MM.1S (cell line): ENCODE measurements at regions not wholly inside any gene's neighbourhood (a gene's known extent, or its start where the extent isn't known, plus 50 kb on each side); places are given as distances from the start of the nearest gene placed in this dataset.

Source experiments
- DNase-seq: peaks from one replicate; pipeline ENCODE4 v3.0.0-alpha.2; 2015
- H2AFZ ChIP-seq: fragments of 300-600 bp; sonication (generic); 2 replicates; pipeline ENCODE4 v1.6.0; 2016; ENCODE audit warnings: antibody characterized with exemption, low read length
- H3F3A ChIP-seq: fragments of 300-600 bp; sonication (generic); 2 replicates; pipeline ENCODE4 v1.6.1; 2016; ENCODE audit warnings: mild to moderate bottlenecking, antibody characterized with exemption, low read length, moderate library complexity, mixed read lengths; ENCODE audit not compliant: insufficient read depth
- H3K27ac ChIP-seq: fragments of 300-600 bp; sonication (generic); 2 replicates; pipeline ENCODE4 v1.5.1; 2016; ENCODE audit warnings: mild to moderate bottlenecking, low read length
- H3K27me3 ChIP-seq: fragments of 300-600 bp; sonication (generic); replicated peaks from 2 replicates; pipeline ENCODE4 v1.6.0; 2016; ENCODE audit warnings: low read length; ENCODE audit not compliant: insufficient read depth
- H3K36me3 ChIP-seq: fragments of 300-600 bp; sonication (generic); replicated peaks from 2 replicates; pipeline ENCODE4 v1.6.1; 2016; ENCODE audit warnings: mild to moderate bottlenecking, low read length, mixed read lengths; ENCODE audit not compliant: insufficient read depth
- H3K4me1 ChIP-seq: fragments of 300-600 bp; sonication (generic); 2 replicates; pipeline ENCODE4 v1.6.1; 2016; ENCODE audit warnings: low read length, mixed read lengths
- H3K4me2 ChIP-seq: fragments of 300-600 bp; sonication (generic); 2 replicates; pipeline ENCODE4 v1.6.0; 2016; ENCODE audit warnings: low read depth, low read length
- H3K4me3 ChIP-seq: fragments of 300-600 bp; sonication (generic); 2 replicates; pipeline ENCODE4 v1.5.1; 2016; ENCODE audit warnings: low read length, mixed read lengths
- H3K79me2 ChIP-seq: fragments of 300-600 bp; sonication (generic); 2 replicates; pipeline ENCODE4 v1.6.1; 2016; ENCODE audit warnings: mixed run types, low read length, mixed read lengths
- H3K9ac ChIP-seq: fragments of 300-600 bp; sonication (generic); 2 replicates; pipeline ENCODE4 v1.6.1; 2016; ENCODE audit warnings: low read length, mixed read lengths
- H3K9me2 ChIP-seq: fragments of 300-600 bp; sonication (generic); replicated peaks from 2 replicates; pipeline ENCODE4 v1.6.1; 2016; ENCODE audit warnings: mild to moderate bottlenecking, low read length, mixed read lengths; ENCODE audit not compliant: insufficient read depth
- H3K9me3 ChIP-seq: fragments of 300-600 bp; sonication (generic); replicated peaks from 2 replicates; pipeline ENCODE4 v1.6.1; 2016; ENCODE audit warnings: mild to moderate bottlenecking, low read length, mixed read lengths; ENCODE audit not compliant: insufficient read depth
- H4K20me1 ChIP-seq: fragments of 300-600 bp; sonication (generic); 2 replicates; pipeline ENCODE4 v1.6.1; 2016; ENCODE audit warnings: mild to moderate bottlenecking, low read length, moderate library complexity, mixed read lengths; ENCODE audit not compliant: insufficient read depth
- EZH2 ChIP-seq: fragments of 300-600 bp; sonication (generic); optimal IDR thresholded peaks from 2 replicates; pipeline ENCODE3; 2017; ENCODE audit warnings: low read depth, mild to moderate bottlenecking, antibody characterized with exemption, low read length, mixed read lengths
- EZH2phosphoT487 ChIP-seq: fragments of 300-600 bp; sonication (generic); IDR thresholded peaks from 2 replicates; pipeline ENCODE4 v1.6.1; 2018; ENCODE audit warnings: antibody characterized with exemption, low read length
- TF ChIP-seq, protein P1 (sequence below): fragments of 300-600 bp; sonication (generic); IDR thresholded peaks from 2 replicates; pipeline ENCODE4 v1.5.1; 2016; ENCODE audit warnings: antibody characterized with exemption, low read length, mixed read lengths

- no peak overlapping the region for H3K27ac ChIP-seq
- H3K4me1 ChIP-seq, result no peaks in the 10 kb centered on the region
- no peaks in the 10 kb centered on the region for H3K36me3 ChIP-seq
- H3K4me2 ChIP-seq, result no peak overlapping the region
- no peaks in the 10 kb centered on the region for H4K20me1 ChIP-seq
- H2AFZ ChIP-seq, result no peak overlapping the region
- H3K9ac ChIP-seq, result no peak overlapping the region
- no peak for TF ChIP-seq EZH2
- TF ChIP-seq EZH2phosphoT487, result no peak
- TF ChIP-seq, protein P1, sequence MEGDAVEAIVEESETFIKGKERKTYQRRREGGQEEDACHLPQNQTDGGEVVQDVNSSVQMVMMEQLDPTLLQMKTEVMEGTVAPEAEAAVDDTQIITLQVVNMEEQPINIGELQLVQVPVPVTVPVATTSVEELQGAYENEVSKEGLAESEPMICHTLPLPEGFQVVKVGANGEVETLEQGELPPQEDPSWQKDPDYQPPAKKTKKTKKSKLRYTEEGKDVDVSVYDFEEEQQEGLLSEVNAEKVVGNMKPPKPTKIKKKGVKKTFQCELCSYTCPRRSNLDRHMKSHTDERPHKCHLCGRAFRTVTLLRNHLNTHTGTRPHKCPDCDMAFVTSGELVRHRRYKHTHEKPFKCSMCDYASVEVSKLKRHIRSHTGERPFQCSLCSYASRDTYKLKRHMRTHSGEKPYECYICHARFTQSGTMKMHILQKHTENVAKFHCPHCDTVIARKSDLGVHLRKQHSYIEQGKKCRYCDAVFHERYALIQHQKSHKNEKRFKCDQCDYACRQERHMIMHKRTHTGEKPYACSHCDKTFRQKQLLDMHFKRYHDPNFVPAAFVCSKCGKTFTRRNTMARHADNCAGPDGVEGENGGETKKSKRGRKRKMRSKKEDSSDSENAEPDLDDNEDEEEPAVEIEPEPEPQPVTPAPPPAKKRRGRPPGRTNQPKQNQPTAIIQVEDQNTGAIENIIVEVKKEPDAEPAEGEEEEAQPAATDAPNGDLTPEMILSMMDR, result no peak
- H3F3A ChIP-seq, result no peaks in the 10 kb centered on the region
- no peak overlapping the region for H3K4me3 ChIP-seq
- no peaks in the 10 kb centered on the region for H3K27me3 ChIP-seq
- H3K9me2 ChIP-seq, result no peaks in the 10 kb centered on the region
- no peaks in the 10 kb centered on the region; the same call in 1 of the 2 replicates for H3K9me3 ChIP-seq
- H3K79me2 ChIP-seq, result no peaks in the 10 kb centered on the region
- no peak for DNase-seq
These were observed 352.0 kb upstream of the AKR1E2 start for GRCh38 chr10:4473977-4474376.

GRCh38 chr10:4472190-4472904, 353.7 kb upstream of the AKR1E2 start:
- no peaks in the 10 kb centered on the region for H3F3A ChIP-seq
- H3K4me3 ChIP-seq, result no peak overlapping the region
- H2AFZ ChIP-seq, result no peak overlapping the region
- TF ChIP-seq EZH2 (no peak), EZH2phosphoT487 (no peak)
- TF ChIP-seq, protein P1, result no peak
- no peaks in the 10 kb centered on the region for H3K79me2 ChIP-seq
- DNase-seq, result no peak
- H3K36me3 ChIP-seq, result no peaks in the 10 kb centered on the region
- no peaks in the 10 kb centered on the region for H3K27me3 ChIP-seq
- no peak overlapping the region for H3K27ac ChIP-seq
- H3K9me3 ChIP-seq, result no peaks in the 10 kb centered on the region; the same call in 1 of the 2 replicates
- no peaks in the 10 kb centered on the region for H4K20me1 ChIP-seq
- no peaks in the 10 kb centered on the region for H3K4me1 ChIP-seq
- no peak overlapping the region for H3K9ac ChIP-seq
- no peak overlapping the region for H3K4me2 ChIP-seq
- H3K9me2 ChIP-seq, result no peaks in the 10 kb centered on the region

- DNase-seq, result no peak
- Histone ChIP-seq H3K9ac (no peak overlapping the region), H3K9me2 (no peaks in the 10 kb centered on the region), H2AFZ (no peak overlapping the region), H3K9me3 (no peaks in the 10 kb centered on the region), H3K79me2 (no peaks in the 10 kb centered on the region), H3K27ac (no peak overlapping the region), H3F3A (no peaks in the 10 kb centered on the region), H4K20me1 (no peaks in the 10 kb centered on the region), H3K27me3 (no peaks in the 10 kb centered on the region), H3K4me3 (no peak overlapping the region), H3K4me2 (no peak overlapping the region), H3K4me1 (no peaks in the 10 kb centered on the region), H3K36me3 (no peaks in the 10 kb centered on the region)
- TF ChIP-seq, protein P1, result no peak
- TF ChIP-seq EZH2phosphoT487, result no peak
- no peak for TF ChIP-seq EZH2
These were observed 355.7 kb upstream of the AKR1E2 start for GRCh38 chr10:4470231-4470835.
